HEK293 (cell line): ENCODE measurements at regions not wholly inside any gene's neighbourhood (a gene's known extent, or its start where the extent isn't known, plus 50 kb on each side); places are given as distances from the start of the nearest gene placed in this dataset.

ENCODE experiments used
- KLF1 ChIP-seq: fragments of 450-650 bp; formaldehyde crosslinking; IDR thresholded peaks from 2 replicates; pipeline ENCODE4 v1.5.1; 2016; ENCODE audit warnings: missing biosample characterization, missing genetic modification characterization
- MZF1 ChIP-seq: fragments of 450-650 bp; formaldehyde crosslinking; IDR thresholded peaks from 2 replicates; pipeline ENCODE4 v1.5.1; 2017; ENCODE audit warnings: missing biosample characterization, missing genetic modification characterization, borderline replicate concordance
- SETDB1 ChIP-seq: IDR thresholded peaks from one replicate; pipeline ENCODE4 v1.6.1; 2017; ENCODE audit warnings: mild to moderate bottlenecking, low read length, moderate library complexity, mixed read lengths; ENCODE audit not compliant: insufficient read length
- YY1 ChIP-seq: fragments of 450-650 bp; formaldehyde crosslinking; IDR thresholded peaks from 2 replicates; pipeline ENCODE4 v1.5.1; 2018; ENCODE audit warnings: missing biosample characterization, missing genetic modification characterization
- ZNF121 ChIP-seq: fragments of 450-650 bp; formaldehyde crosslinking; IDR thresholded peaks from 2 replicates; pipeline ENCODE4 v1.5.1; 2016; ENCODE audit warnings: missing biosample characterization, missing genetic modification characterization
- ZNF292 ChIP-seq: fragments of 450-650 bp; formaldehyde crosslinking; IDR thresholded peaks from 2 replicates; pipeline ENCODE4 v1.5.1; 2016; ENCODE audit warnings: low read depth, missing biosample characterization, missing genetic modification characterization, borderline replicate concordance
- ZNF324 ChIP-seq: fragments of 450-650 bp; formaldehyde crosslinking; IDR thresholded peaks from 2 replicates; pipeline ENCODE4 v1.5.1; 2016; ENCODE audit warnings: missing biosample characterization, missing genetic modification characterization
- ZNF341 ChIP-seq: fragments of 450-650 bp; formaldehyde crosslinking; IDR thresholded peaks from 2 replicates; pipeline ENCODE4; 2016; ENCODE audit warnings: low read depth, missing biosample characterization, missing genetic modification characterization
- ZNF510 ChIP-seq: fragments of 450-650 bp; formaldehyde crosslinking; IDR thresholded peaks from 2 replicates; pipeline ENCODE4 v1.5.1; 2018; ENCODE audit warnings: mild to moderate bottlenecking, missing genetic modification characterization, missing biosample characterization; ENCODE audit not compliant: insufficient replicate concordance
- TF ChIP-seq, protein P1 (sequence below): fragments of 450-650 bp; formaldehyde crosslinking; conservative IDR thresholded peaks from 2 replicates; pipeline ENCODE4 v1.5.1; 2016; ENCODE audit warnings: low read depth, missing biosample characterization, missing genetic modification characterization
- TF ChIP-seq, protein P2 (sequence below): fragments of 450-650 bp; formaldehyde crosslinking; IDR thresholded peaks from 2 replicates; pipeline ENCODE4 v1.5.1; 2016; ENCODE audit warnings: missing biosample characterization, missing genetic modification characterization
- TF ChIP-seq, protein P3 (sequence below): fragments of 450-650 bp; formaldehyde crosslinking; conservative IDR thresholded peaks from 2 replicates; pipeline ENCODE4 v1.5.1; 2016; ENCODE audit warnings: low read depth, missing biosample characterization, missing genetic modification characterization
- TF ChIP-seq, protein P4 (sequence below): fragments of 450-650 bp; IDR thresholded peaks from 2 replicates; pipeline ENCODE4 v1.5.1; 2018; ENCODE audit warnings: missing biosample characterization, mild to moderate bottlenecking, missing genetic modification characterization
- TF ChIP-seq, protein P5 (sequence below): fragments of 450-650 bp; formaldehyde crosslinking; IDR thresholded peaks from 2 replicates; pipeline ENCODE4 v1.5.1; 2016; ENCODE audit warnings: missing biosample characterization, missing genetic modification characterization

DNA sequence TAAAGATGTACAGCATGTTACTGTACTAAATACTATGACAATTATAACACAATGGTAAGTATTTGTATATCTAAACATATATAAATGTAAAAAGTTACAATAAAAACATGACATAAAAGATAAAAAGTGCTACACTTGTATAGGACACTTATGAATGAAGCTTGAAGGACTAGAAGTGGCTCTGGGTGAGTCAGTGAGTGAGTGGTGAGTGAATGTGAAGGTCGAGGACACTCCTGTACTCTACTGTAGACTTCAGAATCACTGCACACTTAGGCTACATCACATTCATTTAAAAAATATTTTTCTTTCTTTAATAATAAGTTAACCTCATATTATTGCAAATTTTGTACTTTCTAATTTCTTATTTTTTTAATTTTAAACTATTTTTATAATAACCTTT lies 1476.7 kb upstream of the CDH8 start:
- TF ChIP-seq, protein P1, sequence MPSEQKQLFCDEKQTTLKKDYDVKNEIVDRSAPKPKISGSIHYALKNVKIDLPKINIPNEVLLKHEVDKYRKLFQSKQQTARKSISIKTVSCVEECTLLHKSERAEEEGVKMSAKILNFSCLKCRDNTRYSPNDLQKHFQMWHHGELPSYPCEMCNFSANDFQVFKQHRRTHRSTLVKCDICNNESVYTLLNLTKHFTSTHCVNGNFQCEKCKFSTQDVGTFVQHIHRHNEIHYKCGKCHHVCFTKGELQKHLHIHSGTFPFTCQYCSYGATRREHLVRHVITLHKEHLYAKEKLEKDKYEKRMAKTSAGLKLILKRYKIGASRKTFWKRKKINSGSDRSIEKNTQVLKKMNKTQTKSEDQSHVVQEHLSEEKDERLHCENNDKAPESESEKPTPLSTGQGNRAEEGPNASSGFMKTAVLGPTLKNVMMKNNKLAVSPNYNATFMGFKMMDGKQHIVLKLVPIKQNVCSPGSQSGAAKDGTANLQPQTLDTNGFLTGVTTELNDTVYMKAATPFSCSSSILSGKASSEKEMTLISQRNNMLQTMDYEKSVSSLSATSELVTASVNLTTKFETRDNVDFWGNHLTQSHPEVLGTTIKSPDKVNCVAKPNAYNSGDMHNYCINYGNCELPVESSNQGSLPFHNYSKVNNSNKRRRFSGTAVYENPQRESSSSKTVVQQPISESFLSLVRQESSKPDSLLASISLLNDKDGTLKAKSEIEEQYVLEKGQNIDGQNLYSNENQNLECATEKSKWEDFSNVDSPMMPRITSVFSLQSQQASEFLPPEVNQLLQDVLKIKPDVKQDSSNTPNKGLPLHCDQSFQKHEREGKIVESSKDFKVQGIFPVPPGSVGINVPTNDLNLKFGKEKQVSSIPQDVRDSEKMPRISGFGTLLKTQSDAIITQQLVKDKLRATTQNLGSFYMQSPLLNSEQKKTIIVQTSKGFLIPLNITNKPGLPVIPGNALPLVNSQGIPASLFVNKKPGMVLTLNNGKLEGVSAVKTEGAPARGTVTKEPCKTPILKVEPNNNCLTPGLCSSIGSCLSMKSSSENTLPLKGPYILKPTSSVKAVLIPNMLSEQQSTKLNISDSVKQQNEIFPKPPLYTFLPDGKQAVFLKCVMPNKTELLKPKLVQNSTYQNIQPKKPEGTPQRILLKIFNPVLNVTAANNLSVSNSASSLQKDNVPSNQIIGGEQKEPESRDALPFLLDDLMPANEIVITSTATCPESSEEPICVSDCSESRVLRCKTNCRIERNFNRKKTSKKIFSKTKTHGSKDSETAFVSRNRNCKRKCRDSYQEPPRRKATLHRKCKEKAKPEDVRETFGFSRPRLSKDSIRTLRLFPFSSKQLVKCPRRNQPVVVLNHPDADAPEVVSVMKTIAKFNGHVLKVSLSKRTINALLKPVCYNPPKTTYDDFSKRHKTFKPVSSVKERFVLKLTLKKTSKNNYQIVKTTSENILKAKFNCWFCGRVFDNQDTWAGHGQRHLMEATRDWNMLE (tag by site-specific recombination), result no peak
- no peak for TF ChIP-seq MZF1 (tag by site-specific recombination)
- TF ChIP-seq ZNF292 (tag by site-specific recombination), result no peak
- no peak for TF ChIP-seq ZNF510 (tag by site-specific recombination)
- TF ChIP-seq ZNF341 (tag by site-specific recombination), result no peak
- TF ChIP-seq, protein P2, sequence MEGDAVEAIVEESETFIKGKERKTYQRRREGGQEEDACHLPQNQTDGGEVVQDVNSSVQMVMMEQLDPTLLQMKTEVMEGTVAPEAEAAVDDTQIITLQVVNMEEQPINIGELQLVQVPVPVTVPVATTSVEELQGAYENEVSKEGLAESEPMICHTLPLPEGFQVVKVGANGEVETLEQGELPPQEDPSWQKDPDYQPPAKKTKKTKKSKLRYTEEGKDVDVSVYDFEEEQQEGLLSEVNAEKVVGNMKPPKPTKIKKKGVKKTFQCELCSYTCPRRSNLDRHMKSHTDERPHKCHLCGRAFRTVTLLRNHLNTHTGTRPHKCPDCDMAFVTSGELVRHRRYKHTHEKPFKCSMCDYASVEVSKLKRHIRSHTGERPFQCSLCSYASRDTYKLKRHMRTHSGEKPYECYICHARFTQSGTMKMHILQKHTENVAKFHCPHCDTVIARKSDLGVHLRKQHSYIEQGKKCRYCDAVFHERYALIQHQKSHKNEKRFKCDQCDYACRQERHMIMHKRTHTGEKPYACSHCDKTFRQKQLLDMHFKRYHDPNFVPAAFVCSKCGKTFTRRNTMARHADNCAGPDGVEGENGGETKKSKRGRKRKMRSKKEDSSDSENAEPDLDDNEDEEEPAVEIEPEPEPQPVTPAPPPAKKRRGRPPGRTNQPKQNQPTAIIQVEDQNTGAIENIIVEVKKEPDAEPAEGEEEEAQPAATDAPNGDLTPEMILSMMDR (tag by site-specific recombination), result no peak
- TF ChIP-seq, protein P3, sequence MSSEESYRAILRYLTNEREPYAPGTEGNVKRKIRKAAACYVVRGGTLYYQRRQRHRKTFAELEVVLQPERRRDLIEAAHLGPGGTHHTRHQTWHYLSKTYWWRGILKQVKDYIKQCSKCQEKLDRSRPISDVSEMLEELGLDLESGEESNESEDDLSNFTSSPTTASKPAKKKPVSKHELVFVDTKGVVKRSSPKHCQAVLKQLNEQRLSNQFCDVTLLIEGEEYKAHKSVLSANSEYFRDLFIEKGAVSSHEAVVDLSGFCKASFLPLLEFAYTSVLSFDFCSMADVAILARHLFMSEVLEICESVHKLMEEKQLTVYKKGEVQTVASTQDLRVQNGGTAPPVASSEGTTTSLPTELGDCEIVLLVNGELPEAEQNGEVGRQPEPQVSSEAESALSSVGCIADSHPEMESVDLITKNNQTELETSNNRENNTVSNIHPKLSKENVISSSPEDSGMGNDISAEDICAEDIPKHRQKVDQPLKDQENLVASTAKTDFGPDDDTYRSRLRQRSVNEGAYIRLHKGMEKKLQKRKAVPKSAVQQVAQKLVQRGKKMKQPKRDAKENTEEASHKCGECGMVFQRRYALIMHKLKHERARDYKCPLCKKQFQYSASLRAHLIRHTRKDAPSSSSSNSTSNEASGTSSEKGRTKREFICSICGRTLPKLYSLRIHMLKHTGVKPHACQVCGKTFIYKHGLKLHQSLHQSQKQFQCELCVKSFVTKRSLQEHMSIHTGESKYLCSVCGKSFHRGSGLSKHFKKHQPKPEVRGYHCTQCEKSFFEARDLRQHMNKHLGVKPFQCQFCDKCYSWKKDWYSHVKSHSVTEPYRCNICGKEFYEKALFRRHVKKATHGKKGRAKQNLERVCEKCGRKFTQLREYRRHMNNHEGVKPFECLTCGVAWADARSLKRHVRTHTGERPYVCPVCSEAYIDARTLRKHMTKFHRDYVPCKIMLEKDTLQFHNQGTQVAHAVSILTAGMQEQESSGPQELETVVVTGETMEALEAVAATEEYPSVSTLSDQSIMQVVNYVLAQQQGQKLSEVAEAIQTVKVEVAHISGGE (tag by site-specific recombination), result no peak
- no peak for TF ChIP-seq SETDB1
- TF ChIP-seq, protein P4, sequence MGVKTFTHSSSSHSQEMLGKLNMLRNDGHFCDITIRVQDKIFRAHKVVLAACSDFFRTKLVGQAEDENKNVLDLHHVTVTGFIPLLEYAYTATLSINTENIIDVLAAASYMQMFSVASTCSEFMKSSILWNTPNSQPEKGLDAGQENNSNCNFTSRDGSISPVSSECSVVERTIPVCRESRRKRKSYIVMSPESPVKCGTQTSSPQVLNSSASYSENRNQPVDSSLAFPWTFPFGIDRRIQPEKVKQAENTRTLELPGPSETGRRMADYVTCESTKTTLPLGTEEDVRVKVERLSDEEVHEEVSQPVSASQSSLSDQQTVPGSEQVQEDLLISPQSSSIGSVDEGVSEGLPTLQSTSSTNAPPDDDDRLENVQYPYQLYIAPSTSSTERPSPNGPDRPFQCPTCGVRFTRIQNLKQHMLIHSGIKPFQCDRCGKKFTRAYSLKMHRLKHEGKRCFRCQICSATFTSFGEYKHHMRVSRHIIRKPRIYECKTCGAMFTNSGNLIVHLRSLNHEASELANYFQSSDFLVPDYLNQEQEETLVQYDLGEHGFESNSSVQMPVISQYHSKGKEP (tag by site-specific recombination), result no peak
- TF ChIP-seq, protein P5, sequence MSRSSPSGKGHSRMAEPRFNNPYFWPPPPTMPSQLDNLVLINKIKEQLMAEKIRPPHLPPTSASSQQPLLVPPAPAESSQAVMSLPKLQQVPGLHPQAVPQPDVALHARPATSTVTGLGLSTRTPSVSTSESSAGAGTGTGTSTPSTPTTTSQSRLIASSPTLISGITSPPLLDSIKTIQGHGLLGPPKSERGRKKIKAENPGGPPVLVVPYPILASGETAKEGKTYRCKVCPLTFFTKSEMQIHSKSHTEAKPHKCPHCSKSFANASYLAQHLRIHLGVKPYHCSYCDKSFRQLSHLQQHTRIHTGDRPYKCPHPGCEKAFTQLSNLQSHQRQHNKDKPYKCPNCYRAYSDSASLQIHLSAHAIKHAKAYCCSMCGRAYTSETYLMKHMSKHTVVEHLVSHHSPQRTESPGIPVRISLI (tag by site-specific recombination), result no peak
- TF ChIP-seq KLF1 (tag by site-specific recombination), result no peak
- no peak for TF ChIP-seq ZNF121 (tag by site-specific recombination)
- TF ChIP-seq YY1 (tag by site-specific recombination), result no peak
- TF ChIP-seq ZNF324 (tag by site-specific recombination), result no peak
